Ishikawa (cell line): ENCODE measurements at regions not wholly inside any gene's neighbourhood (a gene's known extent, or its start where the extent isn't known, plus 50 kb on each side); places are given as distances from the start of the nearest gene placed in this dataset.

Source experiments
- CEBPB ChIP-seq: IDR thresholded peaks from 2 replicates; pipeline ENCODE4 v1.6.1; 2012
- CREB1 ChIP-seq: IDR thresholded peaks from 2 replicates; pipeline ENCODE4 v1.6.1; 2012; ENCODE audit warnings: low read depth
- EGR1 ChIP-seq: IDR thresholded peaks from 2 replicates; pipeline ENCODE4 v1.6.1; 2012
- EP300 ChIP-seq: IDR thresholded peaks from 2 replicates; pipeline ENCODE4 v1.6.1; 2012; ENCODE audit warnings: borderline replicate concordance
- NFIC ChIP-seq: IDR thresholded peaks from 2 replicates; pipeline ENCODE4 v1.6.1; 2012
- RAD21 ChIP-seq: IDR thresholded peaks from 2 replicates; pipeline ENCODE4 v1.6.1; 2012; ENCODE audit warnings: low read depth
- TAF1 ChIP-seq: IDR thresholded peaks from 2 replicates; pipeline ENCODE4 v1.6.1; 2012; ENCODE audit warnings: low read depth, mild to moderate bottlenecking
- YY1 ChIP-seq: IDR thresholded peaks from 2 replicates; pipeline ENCODE4 v1.6.1; 2012; ENCODE audit warnings: low read depth
- ZBTB7A ChIP-seq: IDR thresholded peaks from 2 replicates; pipeline ENCODE4 v1.6.1; 2012; ENCODE audit warnings: low read depth
- TF ChIP-seq, protein P1 (sequence below): IDR thresholded peaks from 2 replicates; pipeline ENCODE4 v1.6.1; 2012

DNA sequence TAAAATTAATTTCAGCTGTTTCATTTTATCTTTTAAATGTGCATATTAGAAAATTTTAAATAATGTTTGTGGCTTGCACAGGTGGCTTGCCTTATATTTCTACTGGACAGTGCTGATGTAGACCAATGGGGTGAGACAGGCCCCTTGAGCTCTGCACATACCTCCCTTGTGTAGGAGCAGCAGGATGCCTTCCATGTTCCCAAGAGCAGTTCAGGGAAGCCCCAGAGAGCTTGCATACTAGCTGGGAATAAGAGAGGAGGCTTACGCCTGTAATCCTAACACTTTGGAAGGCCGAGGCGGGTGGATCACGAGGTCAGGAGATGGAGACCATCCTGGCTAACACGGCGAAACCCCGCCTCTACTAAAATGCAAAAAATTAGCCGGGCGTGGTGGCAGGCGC lies 61.4 kb downstream of the RFPL4B start:
- TF ChIP-seq EP300: no peak
- no peak for TF ChIP-seq TAF1
- TF ChIP-seq CREB1: no peak
- TF ChIP-seq ZBTB7A: no peak
- no peak for TF ChIP-seq RAD21
- TF ChIP-seq NFIC: no peak
- TF ChIP-seq YY1: no peak
- TF ChIP-seq CEBPB: no peak
- TF ChIP-seq, protein P1, sequence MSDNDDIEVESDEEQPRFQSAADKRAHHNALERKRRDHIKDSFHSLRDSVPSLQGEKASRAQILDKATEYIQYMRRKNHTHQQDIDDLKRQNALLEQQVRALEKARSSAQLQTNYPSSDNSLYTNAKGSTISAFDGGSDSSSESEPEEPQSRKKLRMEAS: no peak
- no peak for TF ChIP-seq EGR1
